Cardiac fibroblast (primary cell): ENCODE measurements at regions not wholly inside any gene's neighbourhood (a gene's known extent, or its start where the extent isn't known, plus 50 kb on each side); places are given as distances from the start of the nearest gene placed in this dataset.

Source experiments
- DNase-seq, 2 donors: peaks; one replicate each; pipeline versions ENCODE4 v3.0.0 to v3.0.0-alpha.2; 2010; ENCODE audit warnings: low read depth in 2 of 2
- H3K4me3 ChIP-seq, 2 donors: replicated peaks in 1 of 2; 1 replicate in 1 of 2; 2 replicates in 1 of 2; pipeline ENCODE4 v1.5.1; 2011; ENCODE audit warnings: low read depth in 2 of 2, low read length in 2 of 2, mild to moderate bottlenecking in 2 of 2, moderate library complexity in 1 of 2
- CTCF ChIP-seq: IDR thresholded peaks from one replicate; pipeline ENCODE4 v1.5.1; 2011; ENCODE audit warnings: low read depth, mild to moderate bottlenecking, low read length, inconsistent platforms

GRCh38 chr14:96931751-96932150 is 134.6 kb downstream of the VRK1 start:
- no peak overlapping the region for H3K4me3 ChIP-seq
- no peak for DNase-seq
- no peak for TF ChIP-seq CTCF

DNA sequence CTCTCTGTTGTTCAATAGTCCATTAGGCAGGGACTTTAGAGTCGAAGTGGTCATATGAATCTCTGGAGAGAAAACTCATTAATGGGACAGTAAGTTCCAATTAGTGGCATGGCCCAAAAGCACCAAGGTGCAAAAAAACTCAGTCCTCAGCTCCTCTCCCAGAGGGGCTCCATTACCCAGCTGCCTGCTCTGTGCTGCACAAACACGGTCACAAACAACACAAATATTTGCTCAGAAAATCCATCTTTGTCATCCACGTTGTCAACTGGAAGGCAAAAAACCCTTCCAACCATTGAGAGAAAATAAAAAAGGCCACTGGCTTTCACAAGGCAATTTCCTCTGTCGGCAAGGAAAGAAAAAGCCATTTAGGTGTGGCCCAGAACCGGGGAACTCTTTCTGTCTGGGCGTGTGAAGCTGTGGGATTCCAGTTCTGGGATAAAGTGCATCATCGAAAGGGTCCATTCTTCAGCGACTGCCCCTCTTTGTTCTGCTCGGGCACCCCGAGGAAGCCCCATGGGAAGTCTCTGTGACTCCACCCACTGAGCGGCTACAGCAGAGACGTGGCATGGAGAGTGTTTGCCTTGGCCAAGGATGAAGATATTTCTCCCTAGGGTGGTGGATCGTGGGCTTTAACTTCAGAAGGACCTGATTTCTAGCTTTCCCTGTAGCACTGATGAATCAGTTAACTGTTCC is 137.6 kb downstream of the VRK1 start:
- DNase-seq, result no peak
- TF ChIP-seq CTCF, result no peak

GRCh38 chr14:96938946-96939345 is 141.8 kb downstream of the VRK1 start:
- H3K4me3 ChIP-seq, result no peak overlapping the region
- DNase-seq, result no peak
- TF ChIP-seq CTCF, result peak; percentile 17

More for the DNA sequence above, 137.6 kb downstream of the VRK1 start:
- no peak overlapping the region for H3K4me3 ChIP-seq

GRCh38 chr14:96940009-96940408 is 142.8 kb downstream of the VRK1 start:
- TF ChIP-seq CTCF, result no peak
- H3K4me3 ChIP-seq, result no peak overlapping the region
- DNase-seq, result no peak

DNA sequence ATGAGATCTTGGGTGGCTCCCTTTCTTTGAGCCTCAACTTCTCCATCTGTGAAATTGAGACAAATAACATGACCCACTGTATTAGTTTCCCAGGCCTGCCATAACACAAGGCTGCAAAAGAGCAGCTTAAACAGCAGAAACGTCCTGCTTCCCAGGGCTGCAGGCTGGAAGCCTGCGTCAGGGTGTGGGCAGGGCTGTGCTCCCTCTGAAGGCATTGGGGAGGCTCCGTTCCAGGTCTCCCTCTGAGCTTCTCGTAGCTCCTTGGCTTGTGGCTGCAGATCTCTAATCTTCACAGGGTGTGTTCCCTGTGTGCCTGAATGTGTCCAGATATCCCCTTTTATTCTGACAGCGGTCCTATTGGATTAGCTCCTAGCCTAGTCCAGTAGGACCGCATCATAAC is 147.1 kb downstream of the VRK1 start:
- no peak for DNase-seq
- no peak for TF ChIP-seq CTCF
- H3K4me3 ChIP-seq, result no peak overlapping the region

DNA sequence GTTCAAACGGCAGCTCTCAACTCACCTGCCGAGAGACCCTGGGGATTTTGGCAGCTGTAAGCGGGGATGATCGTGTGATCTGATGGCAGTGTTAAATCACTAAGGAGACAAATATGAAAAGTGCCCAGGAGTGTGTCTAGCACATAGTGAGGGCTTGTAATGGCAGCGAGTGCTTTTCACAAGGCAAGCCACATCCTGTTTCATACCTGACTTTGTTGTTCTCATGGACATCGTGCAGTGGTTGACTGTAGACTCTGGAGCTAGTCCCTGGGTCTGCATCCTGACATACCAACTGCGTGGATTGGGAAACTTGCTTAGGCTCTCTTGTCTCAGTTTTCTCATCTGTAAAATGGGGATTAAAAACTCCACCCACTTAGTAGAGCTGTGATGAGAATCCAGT is 148.5 kb downstream of the VRK1 start:
- no peak for DNase-seq
- TF ChIP-seq CTCF, result no peak
- H3K4me3 ChIP-seq, result no peak overlapping the region

- no peak overlapping the region for H3K4me3 ChIP-seq
- DNase-seq, result no peak
These were observed 152.4 kb downstream of the VRK1 start for GRCh38 chr14:96949594-96949993.

More at GRCh38 chr14:96949594-96949993, 152.4 kb downstream of the VRK1 start:
- no peak for TF ChIP-seq CTCF
